Prostate gland (tissue), 2 donors: ENCODE measurements at regions not wholly inside any gene's neighbourhood (a gene's known extent, or its start where the extent isn't known, plus 50 kb on each side); places are given as distances from the start of the nearest gene placed in this dataset.

ENCODE experiments used
- CTCF ChIP-seq, 4 experiments: fragments of 200-600 bp in 2 of 4; fragments of 450-650 bp in 2 of 4; sonication (generic) in 2 of 4; IDR thresholded peaks; 1 replicate in 3 of 4; 2 replicates in 1 of 4; pipeline ENCODE4 v1.5.1; 2016 to 2019; ENCODE audit warnings: antibody characterized with exemption in 4 of 4, mild to moderate bottlenecking in 2 of 4, moderate library complexity in 2 of 4
- POLR2A ChIP-seq: fragments of 450-650 bp; IDR thresholded peaks from one replicate; pipeline ENCODE4 v1.6.1; 2016; ENCODE audit warnings: antibody characterized with exemption, mild to moderate bottlenecking
- POLR2AphosphoS5 ChIP-seq: sonication (generic); formaldehyde crosslinking; IDR thresholded peaks from one replicate; pipeline ENCODE4 v1.6.1; 2017; ENCODE audit warnings: antibody characterized with exemption

- no peak for TF ChIP-seq POLR2A
- no peak for TF ChIP-seq CTCF (IDR thresholded peaks at IDR 0.05)
- no peak for TF ChIP-seq POLR2AphosphoS5
Measured at GRCh38 chr4:100082852-100083251, 107.4 kb downstream of the DDIT4L start.
